Endothelial cell (in vitro differentiated cells): ENCODE measurements at regions not wholly inside any gene's neighbourhood (a gene's known extent, or its start where the extent isn't known, plus 50 kb on each side); places are given as distances from the start of the nearest gene placed in this dataset.

Source experiments
- DNase-seq: peaks from one replicate; pipeline ENCODE4 v3.0.0; 2021; ENCODE audit warnings: low spot score
- H3K27ac Mint-ChIP-seq: one replicate; pipeline ENCODE4 v1.8.0; 2021; ENCODE audit warnings: mixed read lengths, inconsistent platforms; ENCODE audit not compliant: unreplicated experiment
- H3K27me3 Mint-ChIP-seq: one replicate; pipeline ENCODE4 v1.8.0; 2021; ENCODE audit warnings: mild to moderate bottlenecking, moderate library complexity, mixed read lengths, inconsistent platforms; ENCODE audit not compliant: unreplicated experiment
- H3K36me3 Mint-ChIP-seq: one replicate; pipeline ENCODE4 v1.8.0; 2021; ENCODE audit warnings: mild to moderate bottlenecking, low read depth, mixed read lengths, inconsistent platforms; ENCODE audit not compliant: unreplicated experiment
- H3K4me1 Mint-ChIP-seq: one replicate; pipeline ENCODE4 v1.8.0; 2021; ENCODE audit warnings: mild to moderate bottlenecking, mixed read lengths, inconsistent platforms; ENCODE audit not compliant: unreplicated experiment
- H3K4me3 Mint-ChIP-seq: one replicate; pipeline ENCODE4 v1.8.0; 2021; ENCODE audit warnings: mild to moderate bottlenecking, mixed read lengths, inconsistent platforms; ENCODE audit not compliant: unreplicated experiment
- H3K9me3 Mint-ChIP-seq: one replicate; pipeline ENCODE4 v1.8.0; 2021; ENCODE audit warnings: mixed read lengths, inconsistent platforms; ENCODE audit not compliant: unreplicated experiment
- TF ChIP-seq, protein P1 (sequence below): fragments of 200-600 bp; sonication (generic); IDR thresholded peaks from one replicate; pipeline ENCODE4 v1.5.0; 2021; ENCODE audit warnings: antibody characterized with exemption; ENCODE audit not compliant: unreplicated experiment

GRCh38 chr14:59085207-59085739 lies 103.2 kb upstream of the DAAM1 start:
- no peak for DNase-seq
- Mint-ChIP-seq H3K4me3 (no peak overlapping the region), H3K9me3 (no peaks in the 10 kb centered on the region), H3K27ac (no peak overlapping the region), H3K36me3 (no peaks in the 10 kb centered on the region), H3K4me1 (peaks cover 3% of the 10 kb centered on the region), H3K27me3 (no peaks in the 10 kb centered on the region)
- TF ChIP-seq, protein P1, sequence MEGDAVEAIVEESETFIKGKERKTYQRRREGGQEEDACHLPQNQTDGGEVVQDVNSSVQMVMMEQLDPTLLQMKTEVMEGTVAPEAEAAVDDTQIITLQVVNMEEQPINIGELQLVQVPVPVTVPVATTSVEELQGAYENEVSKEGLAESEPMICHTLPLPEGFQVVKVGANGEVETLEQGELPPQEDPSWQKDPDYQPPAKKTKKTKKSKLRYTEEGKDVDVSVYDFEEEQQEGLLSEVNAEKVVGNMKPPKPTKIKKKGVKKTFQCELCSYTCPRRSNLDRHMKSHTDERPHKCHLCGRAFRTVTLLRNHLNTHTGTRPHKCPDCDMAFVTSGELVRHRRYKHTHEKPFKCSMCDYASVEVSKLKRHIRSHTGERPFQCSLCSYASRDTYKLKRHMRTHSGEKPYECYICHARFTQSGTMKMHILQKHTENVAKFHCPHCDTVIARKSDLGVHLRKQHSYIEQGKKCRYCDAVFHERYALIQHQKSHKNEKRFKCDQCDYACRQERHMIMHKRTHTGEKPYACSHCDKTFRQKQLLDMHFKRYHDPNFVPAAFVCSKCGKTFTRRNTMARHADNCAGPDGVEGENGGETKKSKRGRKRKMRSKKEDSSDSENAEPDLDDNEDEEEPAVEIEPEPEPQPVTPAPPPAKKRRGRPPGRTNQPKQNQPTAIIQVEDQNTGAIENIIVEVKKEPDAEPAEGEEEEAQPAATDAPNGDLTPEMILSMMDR, result no peak

GRCh38 chr14:59086241-59086882 lies 102.1 kb upstream of the DAAM1 start:
- H3K9me3 Mint-ChIP-seq, result no peaks in the 10 kb centered on the region
- TF ChIP-seq, protein P1, result no peak
- no peaks in the 10 kb centered on the region for H3K36me3 Mint-ChIP-seq
- H3K4me1 Mint-ChIP-seq, result peaks cover 3% of the 10 kb centered on the region
- no peak for DNase-seq
- no peaks in the 10 kb centered on the region for H3K27me3 Mint-ChIP-seq
- no peak overlapping the region for H3K27ac Mint-ChIP-seq
- no peak overlapping the region for H3K4me3 Mint-ChIP-seq

DNA sequence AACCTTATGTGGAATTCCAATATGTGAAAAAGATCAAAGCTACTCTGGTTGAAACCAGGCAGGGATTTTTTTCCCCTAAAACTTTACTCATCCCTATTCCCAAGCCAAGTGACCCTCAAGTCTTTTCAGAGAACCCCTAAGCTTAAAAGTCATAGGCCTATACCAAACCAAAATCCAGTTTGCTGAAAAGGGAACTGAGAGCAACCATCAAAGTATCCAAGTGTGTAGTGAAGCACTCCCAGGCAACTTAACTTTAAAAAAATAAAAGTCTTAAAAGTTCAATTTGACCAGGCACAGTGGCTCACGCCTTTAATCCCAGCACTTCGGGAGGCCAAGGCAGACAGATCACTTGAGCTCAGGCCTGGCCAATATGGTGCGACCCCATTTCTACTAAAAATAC lies 101.2 kb upstream of the DAAM1 start:
- Mint-ChIP-seq H3K4me1 (peaks cover 3% of the 10 kb centered on the region), H3K27me3 (no peaks in the 10 kb centered on the region), H3K4me3 (no peak overlapping the region), H3K36me3 (no peaks in the 10 kb centered on the region), H3K9me3 (no peaks in the 10 kb centered on the region), H3K27ac (no peak overlapping the region)
- no peak for DNase-seq
- TF ChIP-seq, protein P1, result no peak

DNA sequence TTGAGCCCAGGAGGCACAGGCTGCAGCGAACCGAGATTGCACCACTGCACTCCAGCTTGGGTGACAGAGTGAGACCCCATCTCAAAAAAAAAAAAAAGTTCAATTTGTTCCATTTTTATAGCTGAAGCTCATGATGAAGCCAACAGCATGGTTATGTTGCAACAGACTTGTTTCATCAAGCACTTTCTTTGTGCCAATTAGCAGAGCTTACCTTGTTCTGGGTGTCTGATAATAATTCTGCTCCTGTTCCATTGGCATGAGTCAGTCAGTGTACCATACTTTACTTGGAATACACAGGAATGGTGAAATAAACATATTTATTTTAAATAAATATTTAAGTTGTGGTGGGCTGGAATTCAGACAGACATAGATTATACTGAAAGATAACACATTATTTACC lies 100.8 kb upstream of the DAAM1 start:
- no peaks in the 10 kb centered on the region for H3K9me3 Mint-ChIP-seq
- H3K27ac Mint-ChIP-seq, result no peak overlapping the region
- TF ChIP-seq, protein P1, result no peak
- no peaks in the 10 kb centered on the region for H3K27me3 Mint-ChIP-seq
- peaks cover 3% of the 10 kb centered on the region for H3K4me1 Mint-ChIP-seq
- no peak overlapping the region for H3K4me3 Mint-ChIP-seq
- H3K36me3 Mint-ChIP-seq, result no peaks in the 10 kb centered on the region
- DNase-seq, result no peak

DNA sequence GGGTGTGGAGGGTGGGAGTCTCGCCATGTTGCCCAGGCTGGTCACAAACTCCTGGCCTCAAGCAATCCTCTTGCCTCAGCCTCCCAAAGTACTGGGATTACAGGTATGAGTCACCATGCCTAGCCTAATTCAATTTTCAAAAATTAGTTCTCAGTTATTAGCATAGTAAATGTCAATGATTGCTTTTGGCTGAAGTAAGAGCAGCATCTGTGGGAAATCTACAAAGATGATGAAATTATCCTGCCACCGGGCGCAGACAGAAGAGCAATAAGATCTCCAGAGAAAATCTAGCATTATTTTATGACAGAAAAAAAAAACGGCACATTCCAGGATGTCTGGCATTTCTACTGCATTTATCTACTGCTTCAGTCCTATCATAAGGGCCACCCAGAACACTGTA lies 97.9 kb upstream of the DAAM1 start:
- H3K27ac Mint-ChIP-seq, result no peak overlapping the region
- TF ChIP-seq, protein P1, result no peak
- H3K27me3 Mint-ChIP-seq, result no peaks in the 10 kb centered on the region
- no peak for DNase-seq
- H3K36me3 Mint-ChIP-seq, result no peaks in the 10 kb centered on the region
- peaks cover 8% of the 10 kb centered on the region for H3K4me1 Mint-ChIP-seq
- no peak overlapping the region for H3K4me3 Mint-ChIP-seq
- no peaks in the 10 kb centered on the region for H3K9me3 Mint-ChIP-seq
